Neural progenitor cell (in vitro differentiated cells): ENCODE measurements at regions not wholly inside any gene's neighbourhood (a gene's known extent, or its start where the extent isn't known, plus 50 kb on each side); places are given as distances from the start of the nearest gene placed in this dataset.

Experiments used
- DNase-seq: peaks from one replicate; pipeline ENCODE4 v3.0.0-alpha.2; 2016; ENCODE audit warnings: low spot score
- H2AFZ ChIP-seq: fragments of 200-600 bp; sonication (generic); replicated peaks from 2 replicates; pipeline ENCODE4 v1.6.1; 2016; ENCODE audit warnings: antibody characterized with exemption
- H3F3A ChIP-seq: fragments of 200-600 bp; sonication (generic); 2 replicates; pipeline ENCODE4 v1.6.1; 2016; ENCODE audit warnings: antibody characterized with exemption, low read depth
- H3K27ac ChIP-seq: fragments of 200-600 bp; sonication (generic); 2 replicates; pipeline ENCODE4 v1.5.1; 2016; ENCODE audit warnings: mild to moderate bottlenecking
- H3K27me3 ChIP-seq: fragments of 200-600 bp; sonication (generic); 2 replicates; pipeline ENCODE4 v1.6.1; 2016; ENCODE audit warnings: mild to moderate bottlenecking, moderate library complexity
- H3K36me3 ChIP-seq: fragments of 200-600 bp; sonication (generic); 2 replicates; pipeline ENCODE4 v1.5.1; 2016
- H3K4me1 ChIP-seq: fragments of 200-600 bp; sonication (generic); 2 replicates; pipeline ENCODE4 v1.6.1; 2016; ENCODE audit warnings: mixed run types
- H3K4me2 ChIP-seq: fragments of 200-600 bp; sonication (generic); 2 replicates; pipeline ENCODE4 v1.6.1; 2016
- H3K4me3 ChIP-seq: fragments of 200-600 bp; sonication (generic); 2 replicates; pipeline ENCODE4 v1.5.1; 2016
- H3K79me2 ChIP-seq: fragments of 200-600 bp; sonication (generic); 2 replicates; pipeline ENCODE4 v1.6.1; 2016; ENCODE audit warnings: low read depth
- H3K9ac ChIP-seq: fragments of 200-600 bp; sonication (generic); 2 replicates; pipeline ENCODE4 v1.6.1; 2016
- H3K9me3 ChIP-seq: fragments of 200-600 bp; sonication (generic); 2 replicates; pipeline ENCODE4 v1.5.1; 2016; ENCODE audit warnings: low read depth
- H4K20me1 ChIP-seq: fragments of 200-600 bp; sonication (generic); 2 replicates; pipeline ENCODE4 v1.6.1; 2016; ENCODE audit warnings: low read depth
- H3K27ac Mint-ChIP-seq: 3 replicates; pipeline ENCODE4 v1.8.0; 2021; ENCODE audit warnings: mixed read lengths
- H3K27me3 Mint-ChIP-seq: 2 replicates; pipeline ENCODE4 v1.8.0; 2022; ENCODE audit warnings: low read depth, mild to moderate bottlenecking, inconsistent platforms, moderate library complexity, mixed read lengths; ENCODE audit not compliant: insufficient read depth
- H3K36me3 Mint-ChIP-seq: 3 replicates; pipeline ENCODE4 v1.8.0; 2021; ENCODE audit warnings: mixed read lengths
- H3K4me1 Mint-ChIP-seq: 3 replicates; pipeline ENCODE4 v1.8.0; 2021; ENCODE audit warnings: mixed read lengths
- H3K4me3 Mint-ChIP-seq: 3 replicates; pipeline ENCODE4 v1.8.0; 2021; ENCODE audit warnings: mild to moderate bottlenecking, moderate library complexity, mixed read lengths
- H3K9me3 Mint-ChIP-seq: 3 replicates; pipeline ENCODE4 v1.8.0; 2020; ENCODE audit warnings: mixed read lengths
- CTCF ChIP-seq: fragments of 200-600 bp; sonication (generic); IDR thresholded peaks from 2 replicates; pipeline ENCODE4 v1.5.1; 2017; ENCODE audit warnings: antibody characterized with exemption, mild to moderate bottlenecking
- EZH2 ChIP-seq: fragments of 200-600 bp; sonication (generic); IDR thresholded peaks from 2 replicates; pipeline ENCODE4 v1.6.1; 2017; ENCODE audit warnings: antibody characterized with exemption, mild to moderate bottlenecking, moderate library complexity
- EZH2phosphoT487 ChIP-seq: fragments of 200-600 bp; sonication (generic); IDR thresholded peaks from 2 replicates; pipeline ENCODE4 v1.6.1; 2017; ENCODE audit warnings: antibody characterized with exemption

- no peaks in the 10 kb centered on the region for H3K9me3 ChIP-seq
- no peaks in the 10 kb centered on the region for H3K4me1 ChIP-seq
- no peak overlapping the region for H3K27ac Mint-ChIP-seq
- no peak overlapping the region for H3K4me3 Mint-ChIP-seq
- H3K4me1 Mint-ChIP-seq: peaks cover 28% of the 10 kb centered on the region
- peaks cover 6% of the 10 kb centered on the region for H3K27me3 Mint-ChIP-seq
- H3K27me3 ChIP-seq: no peaks in the 10 kb centered on the region
- no peak overlapping the region for H3K4me3 ChIP-seq
- no peaks in the 10 kb centered on the region for H4K20me1 ChIP-seq
- H3F3A ChIP-seq: no peaks in the 10 kb centered on the region
- H3K36me3 Mint-ChIP-seq: peaks cover 9% of the 10 kb centered on the region
- H3K4me2 ChIP-seq: no peak overlapping the region
- no peak for DNase-seq
- H3K36me3 ChIP-seq: no peaks in the 10 kb centered on the region
- H2AFZ ChIP-seq: no peak overlapping the region
- H3K79me2 ChIP-seq: no peaks in the 10 kb centered on the region
- TF ChIP-seq CTCF (no peak), EZH2 (no peak), EZH2phosphoT487 (no peak)
- no peak overlapping the region for H3K9ac ChIP-seq
- H3K27ac ChIP-seq: no peak overlapping the region
- peaks cover 3% of the 10 kb centered on the region for H3K9me3 Mint-ChIP-seq
Observed at GRCh38 chr2:10183146-10183675, 60.7 kb downstream of the RRM2 start.

- no peak overlapping the region for H3K4me3 Mint-ChIP-seq
- Histone ChIP-seq H3F3A (no peaks in the 10 kb centered on the region), H3K4me3 (no peak overlapping the region), H3K79me2 (no peaks in the 10 kb centered on the region), H3K27me3 (no peaks in the 10 kb centered on the region), H3K4me2 (no peak overlapping the region), H2AFZ (no peak overlapping the region), H3K27ac (no peak overlapping the region), H3K9me3 (no peaks in the 10 kb centered on the region), H3K36me3 (no peaks in the 10 kb centered on the region), H3K4me1 (no peaks in the 10 kb centered on the region), H3K9ac (no peak overlapping the region), H4K20me1 (no peaks in the 10 kb centered on the region)
- H3K27me3 Mint-ChIP-seq: peaks cover 6% of the 10 kb centered on the region
- H3K27ac Mint-ChIP-seq: no peak overlapping the region
- H3K4me1 Mint-ChIP-seq: peaks cover 27% of the 10 kb centered on the region
- peaks cover 11% of the 10 kb centered on the region for H3K36me3 Mint-ChIP-seq
- peaks cover 2% of the 10 kb centered on the region for H3K9me3 Mint-ChIP-seq
- TF ChIP-seq EZH2 (no peak), EZH2phosphoT487 (no peak), CTCF (no peak)
- no peak for DNase-seq
Observed at GRCh38 chr2:10184421-10184820, 61.9 kb downstream of the RRM2 start.

DNA sequence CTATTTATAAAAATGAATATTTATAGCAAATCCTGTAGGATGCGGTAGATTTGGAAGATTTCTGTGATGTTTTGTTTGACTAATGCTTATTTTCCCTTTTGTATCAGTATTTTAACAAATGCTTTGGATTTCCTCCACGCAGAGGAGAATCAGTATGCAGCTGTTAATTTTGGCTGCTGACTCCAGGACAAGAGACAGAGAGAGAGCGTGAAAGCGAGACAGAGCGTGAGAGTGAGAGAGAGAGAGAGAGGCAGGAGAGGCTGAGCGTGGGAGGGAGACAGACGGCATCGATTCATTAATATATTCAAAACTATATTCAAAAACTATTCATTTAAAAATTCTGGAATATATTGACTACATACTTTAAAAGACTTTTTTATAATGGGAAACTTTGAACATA lies 62.5 kb downstream of the RRM2 start:
- H3K27ac Mint-ChIP-seq: no peak overlapping the region
- no peak overlapping the region for H3K4me3 Mint-ChIP-seq
- peaks cover 6% of the 10 kb centered on the region for H3K27me3 Mint-ChIP-seq
- Histone ChIP-seq H4K20me1 (no peaks in the 10 kb centered on the region), H3K4me3 (no peak overlapping the region), H3F3A (no peaks in the 10 kb centered on the region), H3K36me3 (no peaks in the 10 kb centered on the region), H3K27me3 (no peaks in the 10 kb centered on the region), H3K79me2 (no peaks in the 10 kb centered on the region), H3K9ac (no peak overlapping the region), H3K4me1 (no peaks in the 10 kb centered on the region), H3K4me2 (no peak overlapping the region), H2AFZ (no peak overlapping the region), H3K9me3 (no peaks in the 10 kb centered on the region), H3K27ac (no peak overlapping the region)
- H3K36me3 Mint-ChIP-seq: peaks cover 15% of the 10 kb centered on the region
- peaks cover 4% of the 10 kb centered on the region for H3K9me3 Mint-ChIP-seq
- H3K4me1 Mint-ChIP-seq: peaks cover 21% of the 10 kb centered on the region
- DNase-seq: no peak
- TF ChIP-seq CTCF (no peak), EZH2 (no peak), EZH2phosphoT487 (no peak)
